Endothelial cell of umbilical vein (primary cell): ENCODE measurements at regions not wholly inside any gene's neighbourhood (a gene's known extent, or its start where the extent isn't known, plus 50 kb on each side); places are given as distances from the start of the nearest gene placed in this dataset.

Experiments used
- EZH2 ChIP-seq: IDR thresholded peaks from 2 replicates; pipeline ENCODE4 v1.6.1; 2012; ENCODE audit warnings: borderline replicate concordance, low read depth, mild to moderate bottlenecking, moderate library complexity, low read length, inconsistent platforms; ENCODE audit not compliant: severe bottlenecking
- FOS ChIP-seq: IDR thresholded peaks from 2 replicates; pipeline ENCODE4 v1.6.1; 2011; ENCODE audit warnings: mild to moderate bottlenecking, low read length, moderate library complexity, borderline replicate concordance; ENCODE audit not compliant: insufficient read depth
- GATA2 ChIP-seq: IDR thresholded peaks from 2 replicates; pipeline ENCODE4 v1.7.0; 2011; ENCODE audit warnings: low read depth, mild to moderate bottlenecking, moderate library complexity, mixed read lengths, low read length; ENCODE audit not compliant: insufficient read length, insufficient read depth
- JUN ChIP-seq: IDR thresholded peaks from 2 replicates; pipeline ENCODE4 v1.6.1; 2011; ENCODE audit warnings: borderline replicate concordance, low read depth; ENCODE audit not compliant: insufficient read length, insufficient read depth
- MYC ChIP-seq: IDR thresholded peaks from one replicate; pipeline ENCODE4 v1.6.1; 2011; ENCODE audit warnings: mild to moderate bottlenecking, low read depth, low read length
- POLR2A ChIP-seq: IDR thresholded peaks from 2 replicates; pipeline ENCODE4 v1.6.1; 2012; ENCODE audit warnings: low read depth, mild to moderate bottlenecking, control low read depth, low read length
- POLR2AphosphoS5 ChIP-seq: IDR thresholded peaks from 2 replicates; pipeline ENCODE4 v1.6.1; 2012; ENCODE audit warnings: low read depth, mild to moderate bottlenecking, control low read depth, low read length, moderate library complexity; ENCODE audit not compliant: insufficient read depth
- TF ChIP-seq, protein P1 (sequence below), 2 donors: IDR thresholded peaks; 1 replicate in 1 of 2; 2 replicates in 1 of 2; pipeline ENCODE4 v1.5.1; 2011; ENCODE audit warnings: low read length in 2 of 2, mild to moderate bottlenecking in 2 of 2, moderate library complexity in 2 of 2, control low read depth in 1 of 2, inconsistent platforms in 1 of 2, low read depth in 1 of 2; ENCODE audit not compliant: insufficient read depth in 1 of 2; ENCODE audit errors: extremely low read depth in 1 of 2
- TF ChIP-seq, protein P2 (sequence below): IDR thresholded peaks from 2 replicates; pipeline ENCODE4 v1.6.1; 2011; ENCODE audit not compliant: insufficient read depth, insufficient read length

DNA sequence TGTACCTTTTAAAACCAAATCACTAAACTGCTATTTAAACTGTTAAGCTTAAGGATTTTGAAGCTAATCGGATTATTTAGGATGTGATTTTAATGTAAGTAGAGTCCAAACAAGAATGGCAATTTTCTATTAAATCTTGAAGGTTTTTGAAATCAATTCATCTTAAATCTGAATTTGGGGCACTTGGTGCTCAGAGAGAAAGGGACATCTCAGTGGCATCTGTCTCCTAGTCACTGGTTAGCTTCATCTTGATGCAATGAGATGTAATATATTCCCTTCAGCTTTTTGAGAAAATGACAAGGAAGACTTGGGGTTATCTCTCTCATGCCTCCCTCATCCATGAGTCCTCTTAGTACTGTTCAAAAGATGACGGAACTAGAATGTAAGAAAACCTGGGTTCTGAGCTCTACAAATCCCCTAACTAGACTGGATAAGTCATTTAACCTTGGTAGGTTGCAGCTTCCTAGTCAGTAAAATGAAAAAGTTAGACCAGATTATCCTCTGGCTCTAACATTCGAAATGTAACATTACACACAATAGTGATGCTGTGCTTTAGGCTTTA, 198.5 kb upstream of the NEBL start:
- TF ChIP-seq GATA2: no peak
- TF ChIP-seq, protein P1, sequence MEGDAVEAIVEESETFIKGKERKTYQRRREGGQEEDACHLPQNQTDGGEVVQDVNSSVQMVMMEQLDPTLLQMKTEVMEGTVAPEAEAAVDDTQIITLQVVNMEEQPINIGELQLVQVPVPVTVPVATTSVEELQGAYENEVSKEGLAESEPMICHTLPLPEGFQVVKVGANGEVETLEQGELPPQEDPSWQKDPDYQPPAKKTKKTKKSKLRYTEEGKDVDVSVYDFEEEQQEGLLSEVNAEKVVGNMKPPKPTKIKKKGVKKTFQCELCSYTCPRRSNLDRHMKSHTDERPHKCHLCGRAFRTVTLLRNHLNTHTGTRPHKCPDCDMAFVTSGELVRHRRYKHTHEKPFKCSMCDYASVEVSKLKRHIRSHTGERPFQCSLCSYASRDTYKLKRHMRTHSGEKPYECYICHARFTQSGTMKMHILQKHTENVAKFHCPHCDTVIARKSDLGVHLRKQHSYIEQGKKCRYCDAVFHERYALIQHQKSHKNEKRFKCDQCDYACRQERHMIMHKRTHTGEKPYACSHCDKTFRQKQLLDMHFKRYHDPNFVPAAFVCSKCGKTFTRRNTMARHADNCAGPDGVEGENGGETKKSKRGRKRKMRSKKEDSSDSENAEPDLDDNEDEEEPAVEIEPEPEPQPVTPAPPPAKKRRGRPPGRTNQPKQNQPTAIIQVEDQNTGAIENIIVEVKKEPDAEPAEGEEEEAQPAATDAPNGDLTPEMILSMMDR (IDR thresholded peaks at IDR 0.05; ENCODE audit: extremely low read depth in 1 of 2, insufficient read depth in 1 of 2, low read depth in 1 of 2, low read length in 2 of 2): no peak
- no peak for TF ChIP-seq POLR2A
- no peak for TF ChIP-seq POLR2AphosphoS5
- no peak for TF ChIP-seq EZH2
- no peak for TF ChIP-seq MYC
- TF ChIP-seq, protein P2, sequence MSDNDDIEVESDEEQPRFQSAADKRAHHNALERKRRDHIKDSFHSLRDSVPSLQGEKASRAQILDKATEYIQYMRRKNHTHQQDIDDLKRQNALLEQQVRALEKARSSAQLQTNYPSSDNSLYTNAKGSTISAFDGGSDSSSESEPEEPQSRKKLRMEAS: no peak
- TF ChIP-seq JUN: no peak
- TF ChIP-seq FOS: no peak
